Stimulated activated naive CD8-positive, alpha-beta T cell treated with anti-CD3 and anti-CD28 coated beads, Interleukin-15, Interleukin-2, amounts not matched to agents 100 U/mL and 50 U/mL, for 24 hours (primary cell): ENCODE measurements at regions not wholly inside any gene's neighbourhood (a gene's known extent, or its start where the extent isn't known, plus 50 kb on each side); places are given as distances from the start of the nearest gene placed in this dataset.

Experiments used
- ATAC-seq: fragments of 150-1000 bp; cut with Tn5 transposase; one replicate; pipeline ENCODE4 v1.10.0; 2021
- DNase-seq: peaks from one replicate; pipeline ENCODE4 v3.0.0; 2021

- DNase-seq (no peak), ATAC-seq (no peak)
Measured at GRCh38 chr18:38077229-38077628, 511.6 kb upstream of the CELF4 start.

- ATAC-seq, result no peak
- no peak for DNase-seq
Measured at GRCh38 chr18:38076346-38077070, 510.9 kb upstream of the CELF4 start.

- ATAC-seq (no peak), DNase-seq (no peak)
Measured at GRCh38 chr18:38074298-38074876, 508.8 kb upstream of the CELF4 start.

DNA sequence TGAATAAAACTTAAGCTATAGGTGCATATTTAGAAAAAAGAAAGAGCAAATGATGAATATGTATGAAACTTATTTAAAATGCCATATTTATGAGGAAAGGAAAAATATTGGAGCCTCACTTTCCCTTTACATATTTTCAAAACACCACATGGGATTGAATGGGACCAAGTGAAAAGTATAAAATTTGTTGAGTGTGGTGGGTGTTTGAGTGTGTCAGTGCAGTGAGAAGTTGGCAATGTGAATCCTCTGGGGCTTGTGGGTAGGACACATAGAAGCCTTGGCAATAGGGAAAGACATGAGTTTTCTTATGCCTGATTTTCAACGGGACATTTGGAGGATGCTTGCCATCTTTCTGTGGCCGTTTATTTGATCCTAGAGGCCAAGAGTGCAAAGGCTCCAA, 502.2 kb upstream of the CELF4 start:
- DNase-seq (no peak), ATAC-seq (no peak)

DNA sequence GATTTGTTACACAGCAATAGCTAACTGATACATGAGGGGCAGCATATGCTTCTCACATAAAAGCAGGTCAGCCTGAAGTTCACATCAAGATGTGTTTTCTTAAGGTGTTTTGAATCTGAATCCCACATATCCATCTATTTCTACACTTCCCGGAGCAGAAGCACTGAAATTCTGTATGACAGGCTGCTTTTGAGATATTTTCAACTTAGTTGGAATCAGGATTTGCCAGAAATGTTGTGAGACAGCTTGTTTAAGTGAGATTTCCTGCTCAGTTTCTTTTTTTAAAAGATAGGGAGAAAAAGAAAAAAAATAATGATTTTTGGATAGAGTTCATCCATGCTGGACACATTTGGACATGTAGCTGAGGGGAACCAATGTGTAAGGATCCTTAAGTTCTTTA, 501.5 kb upstream of the CELF4 start:
- DNase-seq (no peak), ATAC-seq (no peak)

GRCh38 chr18:38052879-38053590, 487.4 kb upstream of the CELF4 start:
- no peak for ATAC-seq

GRCh38 chr18:38047820-38048219, 482.2 kb upstream of the CELF4 start:
- ATAC-seq, result no peak
- no peak for DNase-seq

More at GRCh38 chr18:38052879-38053590, 487.4 kb upstream of the CELF4 start:
- no peak for DNase-seq

DNA sequence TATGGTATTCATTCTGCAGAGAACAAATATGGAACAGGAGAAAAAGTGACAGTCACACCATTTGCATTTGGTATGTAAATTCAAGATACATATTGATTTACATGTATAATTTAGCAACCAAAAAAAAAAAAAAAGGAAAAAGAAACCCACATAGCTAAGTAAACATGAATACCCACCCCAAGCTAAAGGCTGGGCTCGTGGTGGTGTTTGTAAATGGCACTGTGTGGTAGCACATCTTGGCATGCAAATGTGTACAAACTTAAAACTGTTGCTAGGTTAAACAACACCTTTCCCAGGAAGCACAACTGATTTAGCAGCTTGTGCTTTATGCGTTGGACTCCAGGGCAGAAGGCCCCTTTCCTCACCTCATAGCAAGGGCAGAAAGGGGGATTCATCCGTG, 481.1 kb upstream of the CELF4 start:
- DNase-seq (no peak), ATAC-seq (no peak)

- ATAC-seq, result no peak
- no peak for DNase-seq
Measured at GRCh38 chr18:38045845-38046244, 480.2 kb upstream of the CELF4 start.

GRCh38 chr18:38042211-38042890, 476.8 kb upstream of the CELF4 start:
- ATAC-seq (no peak), DNase-seq (no peak)

GRCh38 chr18:38038242-38038641, 472.6 kb upstream of the CELF4 start:
- no peak for ATAC-seq

GRCh38 chr18:38035193-38035592, 469.6 kb upstream of the CELF4 start:
- DNase-seq (no peak), ATAC-seq (no peak)

More at GRCh38 chr18:38038242-38038641, 472.6 kb upstream of the CELF4 start:
- no peak for DNase-seq

DNA sequence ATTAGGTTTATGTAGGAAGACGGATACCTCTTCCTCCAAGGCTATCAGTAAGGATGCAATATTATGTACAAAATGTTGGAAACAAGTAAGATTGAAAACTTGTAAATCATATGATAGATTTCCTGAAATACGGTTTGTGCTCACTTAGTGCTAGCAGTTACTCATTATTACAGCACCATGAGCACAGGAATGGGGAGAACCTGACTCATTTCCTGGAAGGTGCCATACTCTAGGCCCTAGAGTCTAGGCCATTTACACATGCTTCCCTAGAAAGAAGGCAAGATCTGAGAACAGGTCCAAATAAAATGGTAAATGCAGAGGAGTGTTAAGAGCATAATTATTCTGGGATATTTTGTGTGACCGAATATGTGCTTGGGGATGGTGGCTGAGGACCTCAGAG, 467.7 kb upstream of the CELF4 start:
- no peak for ATAC-seq
- no peak for DNase-seq

DNA sequence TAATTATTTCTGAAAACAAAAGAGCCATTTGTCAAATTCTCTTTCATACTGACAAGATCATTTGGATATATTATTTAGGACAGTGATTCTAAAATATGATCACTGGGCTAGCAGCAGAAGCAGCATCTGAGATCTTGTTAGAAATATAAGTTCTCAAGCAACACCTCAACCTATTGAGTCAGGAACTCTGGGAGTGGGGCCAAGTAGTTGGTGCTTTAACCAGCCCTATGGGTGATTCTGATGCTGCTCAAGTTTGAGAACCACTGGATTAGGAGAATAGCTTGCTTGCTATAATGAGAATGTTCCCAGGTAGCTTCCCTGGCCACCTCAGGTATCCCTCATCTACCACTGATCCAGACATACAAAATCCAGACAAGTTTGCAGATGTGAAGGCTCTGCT, 466.9 kb upstream of the CELF4 start:
- DNase-seq, result no peak
- no peak for ATAC-seq

- ATAC-seq (no peak), DNase-seq (no peak)
Measured at GRCh38 chr18:38028946-38029345, 463.3 kb upstream of the CELF4 start.

DNA sequence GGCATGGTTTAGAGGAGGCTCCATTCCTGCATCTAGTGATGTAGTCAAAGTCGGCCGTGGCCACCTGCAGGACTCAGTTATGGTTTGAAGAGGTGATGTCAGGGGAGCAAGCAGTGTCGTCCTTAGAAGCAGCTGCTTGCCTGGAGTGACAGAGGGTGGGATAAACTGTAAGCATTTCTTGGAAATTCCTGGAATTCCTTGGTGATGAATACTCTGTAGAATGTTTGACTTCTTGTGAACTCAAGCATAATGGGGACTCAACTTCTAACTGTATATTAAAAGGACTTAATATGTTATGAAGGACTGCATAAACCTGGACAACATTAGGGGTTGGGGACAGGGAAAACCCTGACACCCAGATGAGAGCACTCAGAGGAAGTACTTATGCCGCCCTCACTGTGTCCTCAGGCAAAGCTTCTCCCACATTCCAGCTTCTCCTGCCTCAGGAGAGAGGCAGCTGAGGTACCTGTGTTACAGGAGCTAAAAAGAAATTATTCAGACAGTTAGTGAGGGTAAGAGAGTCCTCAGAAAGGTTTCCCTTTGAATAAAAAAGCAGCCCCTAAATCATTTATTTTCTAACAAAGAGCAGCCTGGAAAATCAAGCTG, 459.9 kb upstream of the CELF4 start:
- DNase-seq (no peak), ATAC-seq (no peak)

GRCh38 chr18:38023871-38024270, 458.3 kb upstream of the CELF4 start:
- no peak for DNase-seq
- no peak for ATAC-seq

DNA sequence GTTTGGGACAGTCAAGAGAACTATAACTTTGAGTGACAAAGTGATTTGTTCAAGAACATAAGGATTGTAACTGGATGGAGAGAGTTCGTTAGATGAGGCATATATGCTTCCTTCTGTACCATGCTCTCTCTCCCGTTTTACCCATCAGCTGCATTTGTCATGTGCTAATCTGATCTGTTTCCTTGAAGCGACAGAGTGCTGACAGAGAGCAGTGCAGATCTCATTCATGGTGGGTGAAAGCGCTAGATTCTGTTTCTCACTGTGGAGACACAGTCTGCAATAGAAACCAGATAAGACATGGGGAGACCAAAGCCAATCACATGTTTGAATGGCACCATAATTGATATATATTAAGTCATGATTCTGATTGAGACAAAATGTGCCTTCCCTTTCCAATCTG, 456.6 kb upstream of the CELF4 start:
- no peak for DNase-seq
- ATAC-seq, result no peak

- DNase-seq, result no peak
- no peak for ATAC-seq
Measured at GRCh38 chr18:38019292-38019691, 453.7 kb upstream of the CELF4 start.

DNA sequence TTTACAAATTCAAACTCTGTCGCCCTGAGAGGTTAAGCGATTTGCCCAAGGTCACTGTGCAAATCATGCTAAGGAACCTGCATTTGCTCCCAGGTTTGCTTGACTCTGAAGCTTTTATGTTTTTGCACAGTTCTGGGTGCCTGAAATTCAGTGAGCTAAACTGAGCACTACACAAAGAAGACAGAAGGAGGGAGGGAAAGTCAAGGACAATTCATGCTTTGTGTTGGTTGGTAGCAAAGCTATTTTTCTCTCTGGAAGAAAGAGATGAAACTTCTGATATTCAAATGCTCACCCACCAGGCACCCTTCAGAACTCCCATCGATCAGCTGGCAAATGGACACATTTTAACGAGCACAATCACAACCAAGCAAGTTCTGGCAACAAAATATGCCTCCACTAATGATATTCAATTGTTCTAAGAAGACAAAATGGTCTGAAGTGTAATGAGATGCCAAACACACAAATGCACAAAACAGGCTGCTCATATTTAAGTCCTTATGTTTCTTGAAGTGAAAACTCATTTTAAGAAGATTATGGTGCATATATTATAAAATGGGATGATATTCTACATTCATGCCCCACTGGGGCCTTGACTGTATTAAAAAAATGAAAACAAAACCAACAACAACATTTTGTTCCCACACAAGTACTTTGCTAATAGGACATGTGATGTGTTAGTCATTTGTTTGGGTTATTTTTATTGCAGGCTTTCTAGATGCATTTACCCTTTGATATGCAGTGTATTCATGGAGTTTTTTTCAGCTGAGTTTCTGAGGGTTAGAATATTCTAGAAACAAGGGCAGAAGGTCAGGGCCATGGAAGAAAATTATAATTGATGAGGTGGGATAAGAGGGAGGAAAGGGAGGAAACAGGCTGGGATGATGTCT, 445.6 kb upstream of the CELF4 start:
- DNase-seq, result no peak
- ATAC-seq, result no peak

DNA sequence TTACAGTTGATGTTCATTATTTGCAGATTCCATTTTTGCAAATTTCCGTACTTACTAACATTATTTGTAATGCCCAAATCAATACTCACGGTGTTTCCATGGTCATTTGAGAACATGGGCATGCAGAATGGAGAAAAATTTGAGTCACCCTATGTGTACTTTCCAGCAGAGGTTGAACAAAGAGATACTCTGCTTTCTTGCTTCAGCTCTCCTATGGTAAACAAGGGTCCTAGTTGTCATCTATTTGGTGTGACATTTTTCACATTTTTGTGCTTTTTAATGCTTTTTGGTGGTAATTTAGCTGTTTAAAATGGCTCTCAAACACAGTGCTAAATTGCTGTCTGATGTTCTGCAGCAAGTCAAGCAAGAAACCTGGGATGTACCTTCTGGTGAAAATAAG, 444.4 kb upstream of the CELF4 start:
- DNase-seq (no peak), ATAC-seq (no peak)

- DNase-seq (no peak), ATAC-seq (no peak)
Measured at GRCh38 chr18:38009320-38009719, 443.7 kb upstream of the CELF4 start.
